Endodermal cell (in vitro differentiated cells): ENCODE measurements at regions not wholly inside any gene's neighbourhood (a gene's known extent, or its start where the extent isn't known, plus 50 kb on each side); places are given as distances from the start of the nearest gene placed in this dataset.

Experiments used
- DNase-seq: peaks from one replicate; pipeline ENCODE4 v3.0.0-alpha.2; 2017
- H3K27ac ChIP-seq: 2 replicates; pipeline ENCODE4 v1.5.1; 2013; ENCODE audit warnings: mild to moderate bottlenecking, low read depth, low read length, moderate library complexity
- H3K27me3 ChIP-seq: 2 replicates; pipeline ENCODE4 v1.6.1; 2013; ENCODE audit warnings: mild to moderate bottlenecking, low read length, moderate library complexity; ENCODE audit not compliant: insufficient read depth, control insufficient read depth, poor library complexity, severe bottlenecking
- H3K36me3 ChIP-seq: 2 replicates; pipeline ENCODE4 v1.7.0; 2013; ENCODE audit warnings: mild to moderate bottlenecking, low read length, moderate library complexity; ENCODE audit not compliant: control insufficient read depth, insufficient read depth
- H3K4me1 ChIP-seq: one replicate; pipeline ENCODE4 v1.7.0; 2013; ENCODE audit warnings: low read length; ENCODE audit not compliant: control insufficient read depth, insufficient read depth
- H3K4me3 ChIP-seq: 2 replicates; pipeline ENCODE4 v1.5.1; 2013; ENCODE audit warnings: mild to moderate bottlenecking, low read length, moderate library complexity
- H3K9ac ChIP-seq: 2 replicates; pipeline ENCODE4 v1.6.1; 2013; ENCODE audit warnings: mild to moderate bottlenecking, low read length, moderate library complexity; ENCODE audit not compliant: poor library complexity, severe bottlenecking; ENCODE audit errors: extremely low read depth
- H3K9me3 ChIP-seq: 2 replicates; pipeline ENCODE4 v1.6.1; 2013; ENCODE audit warnings: mild to moderate bottlenecking, low read length, moderate library complexity; ENCODE audit not compliant: control insufficient read depth
- H3K27ac Mint-ChIP-seq: 2 replicates; pipeline ENCODE4 v1.8.0; 2020; ENCODE audit warnings: mixed read lengths
- H3K27me3 Mint-ChIP-seq: 2 replicates; pipeline ENCODE4 v1.8.0; 2021; ENCODE audit warnings: mild to moderate bottlenecking, mixed read lengths; ENCODE audit not compliant: insufficient read depth
- H3K36me3 Mint-ChIP-seq: 2 replicates; pipeline ENCODE4 v1.8.0; 2020; ENCODE audit warnings: low read depth, mixed read lengths
- H3K4me1 Mint-ChIP-seq: 2 replicates; pipeline ENCODE4 v1.8.0; 2020; ENCODE audit warnings: mixed read lengths
- H3K4me3 Mint-ChIP-seq: 2 replicates; pipeline ENCODE4 v1.8.0; 2020; ENCODE audit warnings: mild to moderate bottlenecking, moderate library complexity, mixed read lengths
- H3K9me3 Mint-ChIP-seq: 2 replicates; pipeline ENCODE4 v1.8.0; 2020; ENCODE audit warnings: mild to moderate bottlenecking, mixed read lengths
- WGBS, 2 experiments: methylation state at CpG; one replicate each; pipeline versions ENCODE4 v1.1.5 to v1.1.7; 2013; ENCODE audit warnings: missing lambda C conversion rate in 2 of 2, mixed read lengths in 1 of 2; ENCODE audit not compliant: insufficient coverage in 1 of 2, insufficient read length in 1 of 2; 5-methylcytosine and 5-hydroxymethylcytosine counted together
- TF ChIP-seq, protein P1 (sequence below): fragments of 200-600 bp; sonication (generic); conservative IDR thresholded peaks from 2 replicates; pipeline ENCODE4 v1.5.0; 2021; ENCODE audit warnings: antibody characterized with exemption, mild to moderate bottlenecking

GRCh38 chr3:31196881-31197364 is 302.5 kb upstream of the GADL1 start:
- Histone ChIP-seq H3K36me3 (no peaks in the 10 kb centered on the region), H3K9me3 (no peaks in the 10 kb centered on the region), H3K9ac (no peak overlapping the region), H3K4me3 (no peak overlapping the region), H3K27ac (no peak overlapping the region), H3K4me1 (no peaks in the 10 kb centered on the region), H3K27me3 (no peaks in the 10 kb centered on the region)
- DNase-seq = peak; percentile 50
- H3K27me3 Mint-ChIP-seq = no peaks in the 10 kb centered on the region
- WGBS, 2 experiments = 59 to 78% methylated on average over 4 of the region's 7 CpGs
- H3K36me3 Mint-ChIP-seq = no peaks in the 10 kb centered on the region
- H3K4me3 Mint-ChIP-seq = no peak overlapping the region
- H3K9me3 Mint-ChIP-seq = no peaks in the 10 kb centered on the region
- H3K27ac Mint-ChIP-seq = no peak overlapping the region
- no peaks in the 10 kb centered on the region for H3K4me1 Mint-ChIP-seq
- TF ChIP-seq, protein P1, sequence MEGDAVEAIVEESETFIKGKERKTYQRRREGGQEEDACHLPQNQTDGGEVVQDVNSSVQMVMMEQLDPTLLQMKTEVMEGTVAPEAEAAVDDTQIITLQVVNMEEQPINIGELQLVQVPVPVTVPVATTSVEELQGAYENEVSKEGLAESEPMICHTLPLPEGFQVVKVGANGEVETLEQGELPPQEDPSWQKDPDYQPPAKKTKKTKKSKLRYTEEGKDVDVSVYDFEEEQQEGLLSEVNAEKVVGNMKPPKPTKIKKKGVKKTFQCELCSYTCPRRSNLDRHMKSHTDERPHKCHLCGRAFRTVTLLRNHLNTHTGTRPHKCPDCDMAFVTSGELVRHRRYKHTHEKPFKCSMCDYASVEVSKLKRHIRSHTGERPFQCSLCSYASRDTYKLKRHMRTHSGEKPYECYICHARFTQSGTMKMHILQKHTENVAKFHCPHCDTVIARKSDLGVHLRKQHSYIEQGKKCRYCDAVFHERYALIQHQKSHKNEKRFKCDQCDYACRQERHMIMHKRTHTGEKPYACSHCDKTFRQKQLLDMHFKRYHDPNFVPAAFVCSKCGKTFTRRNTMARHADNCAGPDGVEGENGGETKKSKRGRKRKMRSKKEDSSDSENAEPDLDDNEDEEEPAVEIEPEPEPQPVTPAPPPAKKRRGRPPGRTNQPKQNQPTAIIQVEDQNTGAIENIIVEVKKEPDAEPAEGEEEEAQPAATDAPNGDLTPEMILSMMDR = no peak

DNA sequence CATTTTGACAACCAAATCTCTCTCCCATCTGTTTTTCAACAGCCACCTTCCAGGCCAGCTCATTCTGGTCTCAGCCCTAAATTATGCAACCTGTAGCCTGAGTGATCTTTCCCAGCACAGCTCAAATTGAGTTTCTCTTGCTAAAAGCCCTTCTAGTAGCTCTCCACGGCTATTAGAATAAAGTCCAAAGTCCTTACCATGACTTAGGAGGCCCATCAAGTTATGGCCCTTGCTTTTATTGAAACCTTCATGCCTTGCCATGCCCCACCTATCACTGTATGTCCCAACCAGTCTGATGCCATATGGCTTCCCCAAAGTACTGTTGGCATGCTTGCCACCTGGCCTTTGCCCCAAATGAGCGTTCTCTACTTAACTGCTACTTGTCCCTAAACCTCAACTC is 303.5 kb upstream of the GADL1 start:
- Mint-ChIP-seq H3K4me1 (no peaks in the 10 kb centered on the region), H3K36me3 (no peaks in the 10 kb centered on the region), H3K27ac (no peak overlapping the region), H3K9me3 (no peaks in the 10 kb centered on the region), H3K27me3 (no peaks in the 10 kb centered on the region), H3K4me3 (no peak overlapping the region)
- TF ChIP-seq, protein P1 = no peak
- Histone ChIP-seq H3K9ac (no peak overlapping the region), H3K36me3 (no peaks in the 10 kb centered on the region), H3K27me3 (no peaks in the 10 kb centered on the region), H3K27ac (no peak overlapping the region), H3K9me3 (no peaks in the 10 kb centered on the region), H3K4me3 (no peak overlapping the region), H3K4me1 (no peaks in the 10 kb centered on the region)
- whole genome bisulfite sequencing, 2 experiments = 92 to 100% methylated on average over 2 of the region's 2 CpGs
- no peak for DNase-seq

- H3K27ac ChIP-seq = no peak overlapping the region
These were observed 304.4 kb upstream of the GADL1 start for GRCh38 chr3:31198890-31199289.

More at GRCh38 chr3:31198890-31199289, 304.4 kb upstream of the GADL1 start:
- Histone ChIP-seq H3K9ac (no peak overlapping the region), H3K9me3 (no peaks in the 10 kb centered on the region), H3K27me3 (no peaks in the 10 kb centered on the region), H3K4me1 (no peaks in the 10 kb centered on the region), H3K36me3 (no peaks in the 10 kb centered on the region), H3K4me3 (no peak overlapping the region)
- H3K4me3 Mint-ChIP-seq = no peak overlapping the region
- TF ChIP-seq, protein P1 = no peak
- H3K27me3 Mint-ChIP-seq = no peaks in the 10 kb centered on the region
- H3K27ac Mint-ChIP-seq = no peak overlapping the region
- H3K9me3 Mint-ChIP-seq = no peaks in the 10 kb centered on the region
- no peak for DNase-seq
- H3K36me3 Mint-ChIP-seq = no peaks in the 10 kb centered on the region
- H3K4me1 Mint-ChIP-seq = no peaks in the 10 kb centered on the region
